ENCODE measurements at regions not wholly inside any gene's neighbourhood (a gene's known extent, or its start where the extent isn't known, plus 50 kb on each side); places are given as distances from the start of the nearest gene placed in this dataset.

DNA sequence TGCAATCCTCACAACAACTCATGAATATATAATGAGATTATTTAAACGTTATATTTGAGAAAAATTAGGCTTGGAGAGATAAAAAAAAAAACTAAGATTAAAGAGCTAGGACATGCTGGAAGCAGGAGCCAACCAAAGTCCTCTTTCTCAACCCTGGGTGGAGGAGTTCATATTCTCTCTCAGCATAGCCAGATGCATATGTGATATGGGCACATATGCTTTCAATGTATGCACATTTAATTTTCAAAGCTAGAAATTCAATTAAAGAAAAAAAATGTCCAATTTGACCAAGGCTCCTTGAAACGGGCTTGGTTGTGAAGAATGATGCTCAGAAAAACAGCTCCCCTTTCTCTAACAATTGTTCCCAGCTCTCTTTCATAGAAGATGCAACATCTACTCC, 61.9 kb upstream of the GRIP1 start:
- H3K36me3 ChIP-seq (ENCODE audit: control insufficient read depth in 2 of 2, insufficient read depth in 1 of 2, low read length in 2 of 2): no peaks in the 10 kb centered on the region
- ChIA-PET CTCF (no interaction called here), POLR2A (no interaction called here)
- no peaks in the 10 kb centered on the region for H3K9me3 ChIP-seq (ENCODE audit: control insufficient read depth, insufficient read depth, low read depth, low read length)
- peaks cover 44% of the 10 kb centered on the region for H3K4me1 ChIP-seq (ENCODE audit: control insufficient read depth, insufficient read depth, low read length)
- H3K27ac ChIP-seq (ENCODE audit: extremely low read depth, low read depth, low read length): no peak overlapping the region
- no peak overlapping the region for H3K4me3 ChIP-seq (ENCODE audit: low read depth, low read length)
- TF ChIP-seq HOXC10 (CRISPR knock-in tag; IDR thresholded peaks at IDR 0.05) (no peak), ZNF391 (tag by site-specific recombination; IDR thresholded peaks at IDR 0.05; ENCODE audit: borderline replicate concordance, low read depth) (no peak), ZNF677 (tag by site-specific recombination; IDR thresholded peaks at IDR 0.05) (no peak), ZNF658 (tag by site-specific recombination; IDR thresholded peaks at IDR 0.05) (no peak), ZNF426 (tag by site-specific recombination; IDR thresholded peaks at IDR 0.05) (no peak), ZNF24 (tag by site-specific recombination; IDR thresholded peaks at IDR 0.05) (no peak), ZNF423 (tag by site-specific recombination; IDR thresholded peaks at IDR 0.05) (no peak), ZNF626 (tag by site-specific recombination; IDR thresholded peaks at IDR 0.05) (no peak), ZNF704 (tag by site-specific recombination; IDR thresholded peaks at IDR 0.05) (no peak)

GRCh38 chr12:66741919-66742318, 63.0 kb upstream of the GRIP1 start:
- H3K9me3 ChIP-seq (ENCODE audit: control insufficient read depth, insufficient read depth, low read depth, low read length): no peaks in the 10 kb centered on the region
- ChIA-PET POLR2A (no interaction called here), CTCF (interaction anchor here (0.7 kb wide), 1 partner anchor 282 kb away, joined by 3 read pairs; no protein-coding TSS in a partner anchor)
- no peaks in the 10 kb centered on the region for H3K36me3 ChIP-seq (ENCODE audit: control insufficient read depth in 2 of 2, insufficient read depth in 1 of 2, low read length in 2 of 2)
- H3K4me1 ChIP-seq (ENCODE audit: control insufficient read depth, insufficient read depth, low read length): peaks cover 55% of the 10 kb centered on the region
- no peak overlapping the region for H3K4me3 ChIP-seq (ENCODE audit: low read depth, low read length)
- no peak overlapping the region for H3K27ac ChIP-seq (ENCODE audit: extremely low read depth, low read depth, low read length)
- TF ChIP-seq ZNF394 (tag by site-specific recombination; IDR thresholded peaks at IDR 0.05; ENCODE audit: borderline replicate concordance) (no peak), PRDM4 (tag by site-specific recombination; IDR thresholded peaks at IDR 0.05) (peak; percentile 59; the same call in 1 of the 2 replicates), ZNF302 (tag by site-specific recombination; IDR thresholded peaks at IDR 0.05; ENCODE audit: low read depth) (no peak), ZNF843 (tag by site-specific recombination; IDR thresholded peaks at IDR 0.05) (0 out of 2 replicates have a peak, but pooled peaks have one; percentile 10), ZNF341 (tag by site-specific recombination; IDR thresholded peaks at IDR 0.05; ENCODE audit: low read depth) (no peak), ZNF416 (tag by site-specific recombination; IDR thresholded peaks at IDR 0.05) (no peak), ZNF596 (tag by site-specific recombination; IDR thresholded peaks at IDR 0.05) (no peak), ZNF146 (tag by site-specific recombination; IDR thresholded peaks at IDR 0.05) (no peak), ZNF157 (tag by site-specific recombination; IDR thresholded peaks at IDR 0.05) (no peak), OSR2 (tag by site-specific recombination; IDR thresholded peaks at IDR 0.05) (peak; percentile 7; the same call in 1 of the 2 replicates), GLIS1 (tag by site-specific recombination; IDR thresholded peaks at IDR 0.05) (peak; percentile 30; the same call in 1 of the 2 replicates), OVOL3 (tag by site-specific recombination; IDR thresholded peaks at IDR 0.05) (peak; percentile 40; the same call in 1 of the 2 replicates), ZSCAN18 (tag by site-specific recombination; IDR thresholded peaks at IDR 0.05) (no peak), ZNF239 (tag by site-specific recombination; IDR thresholded peaks at IDR 0.05) (no peak), ZBTB7A (tag by site-specific recombination; IDR thresholded peaks at IDR 0.05; ENCODE audit: low read depth) (no peak), ZNF175 (tag by site-specific recombination; IDR thresholded peaks at IDR 0.05) (no peak), EGR2 (tag by site-specific recombination; IDR thresholded peaks at IDR 0.05; ENCODE audit: low read depth) (no peak)
- TF ChIP-seq, protein P1, sequence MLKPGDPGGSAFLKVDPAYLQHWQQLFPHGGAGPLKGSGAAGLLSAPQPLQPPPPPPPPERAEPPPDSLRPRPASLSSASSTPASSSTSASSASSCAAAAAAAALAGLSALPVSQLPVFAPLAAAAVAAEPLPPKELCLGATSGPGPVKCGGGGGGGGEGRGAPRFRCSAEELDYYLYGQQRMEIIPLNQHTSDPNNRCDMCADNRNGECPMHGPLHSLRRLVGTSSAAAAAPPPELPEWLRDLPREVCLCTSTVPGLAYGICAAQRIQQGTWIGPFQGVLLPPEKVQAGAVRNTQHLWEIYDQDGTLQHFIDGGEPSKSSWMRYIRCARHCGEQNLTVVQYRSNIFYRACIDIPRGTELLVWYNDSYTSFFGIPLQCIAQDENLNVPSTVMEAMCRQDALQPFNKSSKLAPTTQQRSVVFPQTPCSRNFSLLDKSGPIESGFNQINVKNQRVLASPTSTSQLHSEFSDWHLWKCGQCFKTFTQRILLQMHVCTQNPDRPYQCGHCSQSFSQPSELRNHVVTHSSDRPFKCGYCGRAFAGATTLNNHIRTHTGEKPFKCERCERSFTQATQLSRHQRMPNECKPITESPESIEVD (tag by site-specific recombination; IDR thresholded peaks at IDR 0.05): peak; percentile 98
- TF ChIP-seq, protein P2, sequence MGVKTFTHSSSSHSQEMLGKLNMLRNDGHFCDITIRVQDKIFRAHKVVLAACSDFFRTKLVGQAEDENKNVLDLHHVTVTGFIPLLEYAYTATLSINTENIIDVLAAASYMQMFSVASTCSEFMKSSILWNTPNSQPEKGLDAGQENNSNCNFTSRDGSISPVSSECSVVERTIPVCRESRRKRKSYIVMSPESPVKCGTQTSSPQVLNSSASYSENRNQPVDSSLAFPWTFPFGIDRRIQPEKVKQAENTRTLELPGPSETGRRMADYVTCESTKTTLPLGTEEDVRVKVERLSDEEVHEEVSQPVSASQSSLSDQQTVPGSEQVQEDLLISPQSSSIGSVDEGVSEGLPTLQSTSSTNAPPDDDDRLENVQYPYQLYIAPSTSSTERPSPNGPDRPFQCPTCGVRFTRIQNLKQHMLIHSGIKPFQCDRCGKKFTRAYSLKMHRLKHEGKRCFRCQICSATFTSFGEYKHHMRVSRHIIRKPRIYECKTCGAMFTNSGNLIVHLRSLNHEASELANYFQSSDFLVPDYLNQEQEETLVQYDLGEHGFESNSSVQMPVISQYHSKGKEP (tag by site-specific recombination; IDR thresholded peaks at IDR 0.05): 0 out of 2 replicates have a peak, but pooled peaks have one; percentile 6
